ENCODE measurements at regions not wholly inside any gene's neighbourhood (a gene's known extent, or its start where the extent isn't known, plus 50 kb on each side); places are given as distances from the start of the nearest gene placed in this dataset.

- Mint-ChIP-seq H3K27me3 (ENCODE audit: low read depth) (no peaks in the 10 kb centered on the region), H3K36me3 (ENCODE audit: low read depth) (no peaks in the 10 kb centered on the region), H3K4me1 (ENCODE audit: low read depth) (no peaks in the 10 kb centered on the region), H3K9me3 (ENCODE audit: insufficient read depth) (no peaks in the 10 kb centered on the region), H3K4me3 (no peak overlapping the region), H3K27ac (no peak overlapping the region)
- DNase-seq (no peak), ATAC-seq (no peak)
- CTCF ChIA-PET: interaction anchor here (1.7 kb wide), 1 partner anchor 28 kb away, joined by 6 read pairs; no protein-coding TSS in a partner anchor
- POLR2A ChIA-PET: no interaction called here
Observed at GRCh38 chr2:121051311-121051710, 233.7 kb downstream of the TFCP2L1 start.

- no peak overlapping the region for H3K4me3 Mint-ChIP-seq
Observed at GRCh38 chr2:121052023-121052422, 233.0 kb downstream of the TFCP2L1 start.

GRCh38 chr2:121052521-121052920, 232.5 kb downstream of the TFCP2L1 start:
- POLR2A ChIA-PET: no interaction called here
- H3K4me3 Mint-ChIP-seq: no peak overlapping the region

More at GRCh38 chr2:121052023-121052422, 233.0 kb downstream of the TFCP2L1 start:
- POLR2A ChIA-PET: no interaction called here
- Mint-ChIP-seq H3K27me3 (ENCODE audit: low read depth) (no peaks in the 10 kb centered on the region), H3K36me3 (ENCODE audit: low read depth) (no peaks in the 10 kb centered on the region), H3K9me3 (ENCODE audit: insufficient read depth) (no peaks in the 10 kb centered on the region), H3K4me1 (ENCODE audit: low read depth) (no peaks in the 10 kb centered on the region), H3K27ac (no peak overlapping the region)
- ATAC-seq: no peak
- CTCF ChIA-PET: no interaction called here
- no peak for DNase-seq

GRCh38 chr2:121055088-121055487, 229.9 kb downstream of the TFCP2L1 start:
- Mint-ChIP-seq H3K4me3 (no peak overlapping the region), H3K36me3 (ENCODE audit: low read depth) (no peaks in the 10 kb centered on the region), H3K27ac (no peak overlapping the region), H3K4me1 (ENCODE audit: low read depth) (no peaks in the 10 kb centered on the region), H3K27me3 (ENCODE audit: low read depth) (no peaks in the 10 kb centered on the region), H3K9me3 (ENCODE audit: insufficient read depth) (no peaks in the 10 kb centered on the region)
- ATAC-seq (no peak), DNase-seq (no peak)
- ChIA-PET CTCF (no interaction called here), POLR2A (no interaction called here)

More at GRCh38 chr2:121052521-121052920, 232.5 kb downstream of the TFCP2L1 start:
- no peaks in the 10 kb centered on the region for H3K4me1 Mint-ChIP-seq (ENCODE audit: low read depth)
- no peak overlapping the region for H3K27ac Mint-ChIP-seq
- no peaks in the 10 kb centered on the region for H3K9me3 Mint-ChIP-seq (ENCODE audit: insufficient read depth)
- no peaks in the 10 kb centered on the region for H3K27me3 Mint-ChIP-seq (ENCODE audit: low read depth)
- ATAC-seq: no peak
- H3K36me3 Mint-ChIP-seq (ENCODE audit: low read depth): no peaks in the 10 kb centered on the region
- no peak for DNase-seq
- CTCF ChIA-PET: no interaction called here

- H3K27me3 Mint-ChIP-seq (ENCODE audit: low read depth): no peaks in the 10 kb centered on the region
- ChIA-PET CTCF (no interaction called here), POLR2A (no interaction called here)
- ATAC-seq: no peak
- no peak overlapping the region for H3K4me3 Mint-ChIP-seq
- no peaks in the 10 kb centered on the region for H3K36me3 Mint-ChIP-seq (ENCODE audit: low read depth)
- no peaks in the 10 kb centered on the region for H3K9me3 Mint-ChIP-seq (ENCODE audit: insufficient read depth)
- no peaks in the 10 kb centered on the region for H3K4me1 Mint-ChIP-seq (ENCODE audit: low read depth)
- H3K27ac Mint-ChIP-seq: no peak overlapping the region
- DNase-seq: no peak
Observed at GRCh38 chr2:121055501-121055900, 229.5 kb downstream of the TFCP2L1 start.

GRCh38 chr2:121058852-121059558, 226.0 kb downstream of the TFCP2L1 start:
- POLR2A ChIA-PET: no interaction called here

GRCh38 chr2:121059651-121060649, 225.1 kb downstream of the TFCP2L1 start:
- POLR2A ChIA-PET: no interaction called here
- H3K27me3 Mint-ChIP-seq (ENCODE audit: low read depth): no peaks in the 10 kb centered on the region
- no peaks in the 10 kb centered on the region for H3K9me3 Mint-ChIP-seq (ENCODE audit: insufficient read depth)
- H3K27ac Mint-ChIP-seq: no peak overlapping the region
- no peaks in the 10 kb centered on the region for H3K36me3 Mint-ChIP-seq (ENCODE audit: low read depth)
- DNase-seq: no peak
- H3K4me3 Mint-ChIP-seq: no peak overlapping the region
- CTCF ChIA-PET: interaction anchor here (0.6 kb wide), 1 partner anchor 20 kb away, joined by 4 read pairs; no protein-coding TSS in a partner anchor
- no peak for ATAC-seq
- H3K4me1 Mint-ChIP-seq (ENCODE audit: low read depth): no peaks in the 10 kb centered on the region

More at GRCh38 chr2:121058852-121059558, 226.0 kb downstream of the TFCP2L1 start:
- no peak overlapping the region for H3K27ac Mint-ChIP-seq
- H3K36me3 Mint-ChIP-seq (ENCODE audit: low read depth): no peaks in the 10 kb centered on the region
- H3K9me3 Mint-ChIP-seq (ENCODE audit: insufficient read depth): no peaks in the 10 kb centered on the region
- CTCF ChIA-PET: no interaction called here
- no peak for ATAC-seq
- H3K4me1 Mint-ChIP-seq (ENCODE audit: low read depth): no peaks in the 10 kb centered on the region
- no peak for DNase-seq
- H3K4me3 Mint-ChIP-seq: no peak overlapping the region
- H3K27me3 Mint-ChIP-seq (ENCODE audit: low read depth): no peaks in the 10 kb centered on the region

GRCh38 chr2:121061633-121062032, 223.4 kb downstream of the TFCP2L1 start:
- Mint-ChIP-seq H3K9me3 (ENCODE audit: insufficient read depth) (no peaks in the 10 kb centered on the region), H3K36me3 (ENCODE audit: low read depth) (no peaks in the 10 kb centered on the region), H3K27ac (no peak overlapping the region), H3K4me1 (ENCODE audit: low read depth) (no peaks in the 10 kb centered on the region), H3K4me3 (no peak overlapping the region), H3K27me3 (ENCODE audit: low read depth) (no peaks in the 10 kb centered on the region)
- ChIA-PET POLR2A (no interaction called here), CTCF (no interaction called here)
- DNase-seq: no peak
- no peak for ATAC-seq

GRCh38 chr2:121063471-121063870, 221.5 kb downstream of the TFCP2L1 start:
- no peaks in the 10 kb centered on the region for H3K36me3 Mint-ChIP-seq (ENCODE audit: low read depth)
- no peaks in the 10 kb centered on the region for H3K4me1 Mint-ChIP-seq (ENCODE audit: low read depth)
- ChIA-PET POLR2A (no interaction called here), CTCF (no interaction called here)
- ATAC-seq (no peak), DNase-seq (no peak)
- no peak overlapping the region for H3K27ac Mint-ChIP-seq
- H3K27me3 Mint-ChIP-seq (ENCODE audit: low read depth): no peaks in the 10 kb centered on the region
- no peak overlapping the region for H3K4me3 Mint-ChIP-seq
- H3K9me3 Mint-ChIP-seq (ENCODE audit: insufficient read depth): no peaks in the 10 kb centered on the region

GRCh38 chr2:121064186-121064585, 220.8 kb downstream of the TFCP2L1 start:
- no peak for DNase-seq
- Mint-ChIP-seq H3K27ac (no peak overlapping the region), H3K4me3 (no peak overlapping the region), H3K4me1 (ENCODE audit: low read depth) (no peaks in the 10 kb centered on the region), H3K36me3 (ENCODE audit: low read depth) (no peaks in the 10 kb centered on the region), H3K9me3 (ENCODE audit: insufficient read depth) (no peaks in the 10 kb centered on the region), H3K27me3 (ENCODE audit: low read depth) (no peaks in the 10 kb centered on the region)
- POLR2A ChIA-PET: no interaction called here
- CTCF ChIA-PET: no interaction called here
- ATAC-seq: no peak

GRCh38 chr2:121065239-121065638, 219.8 kb downstream of the TFCP2L1 start:
- H3K4me1 Mint-ChIP-seq (ENCODE audit: low read depth): no peaks in the 10 kb centered on the region
- DNase-seq: no peak
- no peaks in the 10 kb centered on the region for H3K9me3 Mint-ChIP-seq (ENCODE audit: insufficient read depth)
- no peaks in the 10 kb centered on the region for H3K27me3 Mint-ChIP-seq (ENCODE audit: low read depth)
- H3K27ac Mint-ChIP-seq: no peak overlapping the region
- CTCF ChIA-PET: interaction anchor here (1.4 kb wide), 1 partner anchor 12 kb away, joined by 4 read pairs; no protein-coding TSS in a partner anchor
- H3K4me3 Mint-ChIP-seq: no peak overlapping the region
- POLR2A ChIA-PET: no interaction called here
- H3K36me3 Mint-ChIP-seq (ENCODE audit: low read depth): no peaks in the 10 kb centered on the region
- ATAC-seq: no peak

GRCh38 chr2:121066526-121066925, 218.5 kb downstream of the TFCP2L1 start:
- H3K27me3 Mint-ChIP-seq (ENCODE audit: low read depth): no peaks in the 10 kb centered on the region
- ATAC-seq (no peak), DNase-seq (no peak)
- no peak overlapping the region for H3K4me3 Mint-ChIP-seq
- no peak overlapping the region for H3K27ac Mint-ChIP-seq
- POLR2A ChIA-PET: no interaction called here
- CTCF ChIA-PET: no interaction called here
- H3K36me3 Mint-ChIP-seq (ENCODE audit: low read depth): no peaks in the 10 kb centered on the region
- H3K4me1 Mint-ChIP-seq (ENCODE audit: low read depth): no peaks in the 10 kb centered on the region
- no peaks in the 10 kb centered on the region for H3K9me3 Mint-ChIP-seq (ENCODE audit: insufficient read depth)
